ENCODE measurements at regions not wholly inside any gene's neighbourhood (a gene's known extent, or its start where the extent isn't known, plus 50 kb on each side); places are given as distances from the start of the nearest gene placed in this dataset.

DNA sequence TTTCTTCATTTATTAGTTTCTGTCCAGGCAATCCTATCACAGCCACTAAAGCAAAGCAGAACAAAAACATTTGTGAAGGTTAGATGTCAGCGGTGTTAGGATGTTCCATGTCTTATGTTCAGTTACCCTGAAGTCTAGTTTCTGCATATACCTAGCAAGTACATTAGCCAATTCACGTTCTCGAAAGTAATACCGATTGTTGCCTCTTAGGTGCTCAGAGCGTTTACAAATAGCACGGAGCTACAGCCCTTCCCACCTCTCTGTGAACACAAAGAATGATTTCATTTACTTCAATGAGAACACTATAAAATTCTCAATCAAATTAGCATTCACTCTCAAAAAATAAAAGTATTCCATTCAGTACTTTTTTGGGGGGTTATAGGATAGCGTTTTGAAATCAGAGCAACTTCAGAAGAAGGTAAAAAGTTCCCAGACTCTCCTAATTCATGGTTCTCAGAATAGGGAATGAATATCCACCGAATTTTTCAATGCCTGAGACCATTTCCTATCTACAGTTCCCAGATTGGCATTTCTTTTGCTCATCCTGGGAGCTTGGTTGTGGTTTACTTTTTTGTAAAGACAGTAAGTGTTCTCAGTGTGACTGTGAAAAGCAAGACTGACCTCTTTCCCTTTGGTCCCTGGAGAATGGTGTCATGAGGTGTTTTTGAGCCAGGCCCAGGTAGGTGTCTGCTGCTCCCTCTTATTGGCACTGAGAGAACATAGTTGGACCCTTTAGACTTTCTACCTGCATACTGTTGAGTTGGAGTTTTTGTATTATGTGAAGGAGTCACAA lies 488.0 kb upstream of the RGS6 start:
- Mint-ChIP-seq H3K4me3 (no peak overlapping the region), H3K4me1 (peaks cover 11 to 15% of the 10 kb centered on the region in 2 experiments), H3K36me3 (ENCODE audit: insufficient read depth in 1 of 3, low read depth in 3 of 3) (no peaks in the 10 kb centered on the region), H3K27me3 (ENCODE audit: low read depth) (no peaks in the 10 kb centered on the region), H3K27ac (peak overlapping the region in 1 of 3 experiments; percentile 19; a peak in 2 of 7 replicates), H3K9me3 (no peaks in the 10 kb centered on the region)
- Histone ChIP-seq H4K91ac (ENCODE audit: insufficient read length, low read depth, low read length) (no peak overlapping the region), H2AFZ (ENCODE audit: low read length) (no peak overlapping the region), H3K4ac (ENCODE audit: low read depth, low read length) (no peak overlapping the region), H4K20me1 (ENCODE audit: control insufficient read depth, insufficient read depth, insufficient read length) (no peaks in the 10 kb centered on the region), H2AK5ac (ENCODE audit: insufficient read length, low read length) (no peak overlapping the region), H4K8ac (replicated peaks; ENCODE audit: insufficient read length, low read depth, low read length) (no peak overlapping the region), H2BK120ac (ENCODE audit: low read depth, low read length, poor library complexity, severe bottlenecking) (no peak overlapping the region), H2BK15ac (ENCODE audit: low read depth, low read length) (no peak overlapping the region), H2BK12ac (ENCODE audit: insufficient read length, low read depth, low read length) (no peak overlapping the region), H3T11ph (ENCODE audit: low read length) (no peak overlapping the region), H3K4me1 (ENCODE audit: insufficient read depth, low read length) (no peaks in the 10 kb centered on the region), H3K23me2 (ENCODE audit: insufficient read length, low read depth, low read length, poor library complexity, severe bottlenecking) (no peaks in the 10 kb centered on the region), H3K14ac (ENCODE audit: insufficient read depth, low read length) (no peak overlapping the region), H3K56ac (ENCODE audit: insufficient read length, low read depth, low read length) (no peak overlapping the region), H4K5ac (ENCODE audit: insufficient read length, low read depth, low read length) (no peak overlapping the region), H3K79me2 (ENCODE audit: insufficient read depth, low read length) (no peaks in the 10 kb centered on the region), H3K4me2 (ENCODE audit: insufficient read depth, insufficient read length, low read length) (no peak overlapping the region), H3K27me3 (ENCODE audit: insufficient read depth, low read length) (no peaks in the 10 kb centered on the region), H3K18ac (ENCODE audit: insufficient read length, low read depth, low read length) (no peak overlapping the region), H3K9me3 (ENCODE audit: control insufficient read depth, low read depth, low read length) (no peaks in the 10 kb centered on the region), H3K27ac (ENCODE audit: insufficient read length, low read depth, low read length) (no peak overlapping the region), H3K9ac (ENCODE audit: extremely low read depth, insufficient read length, low read length) (no peak overlapping the region), H2BK5ac (ENCODE audit: insufficient read length, low read length) (no peak overlapping the region), H3K23ac (ENCODE audit: insufficient read length, low read depth, low read length) (no peak overlapping the region), H3K79me1 (ENCODE audit: insufficient read depth, low read depth, low read length, poor library complexity, severe bottlenecking) (peaks cover 4% of the 10 kb centered on the region), H2BK20ac (ENCODE audit: low read depth, low read length, poor library complexity, severe bottlenecking) (no peak overlapping the region)
- DNase-seq: no peak
- TF ChIP-seq CTCF (conservative IDR thresholded peaks at IDR 0.05): no peak
- no CpG with 5 or more reads among the region's 8 CpGs for WGBS (ENCODE audit: extremely low coverage, insufficient read length, low lambda C conversion rate)
